ENCODE measurements at regions not wholly inside any gene's neighbourhood (a gene's known extent, or its start where the extent isn't known, plus 50 kb on each side); places are given as distances from the start of the nearest gene placed in this dataset.

DNA sequence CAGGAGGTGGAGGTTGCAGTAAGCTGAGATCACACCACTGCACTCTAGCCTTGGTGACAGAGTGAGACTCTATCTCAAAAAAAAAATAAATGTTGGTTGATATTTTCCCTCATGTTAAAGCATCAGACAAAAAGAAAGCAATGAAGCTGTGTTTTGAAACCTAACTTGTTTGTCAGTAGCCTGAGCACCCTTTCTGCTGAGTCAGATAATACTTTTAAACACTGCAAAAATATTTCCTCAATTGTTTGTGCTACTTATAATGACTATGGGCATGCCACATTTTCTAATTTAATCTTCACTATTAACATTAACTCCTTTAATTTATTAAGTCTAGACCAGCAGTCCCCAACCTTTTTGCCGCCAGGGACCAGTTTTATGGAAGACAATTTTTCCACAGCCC lies 236.3 kb upstream of the AGAP1 start:
- TF ChIP-seq, protein P1, sequence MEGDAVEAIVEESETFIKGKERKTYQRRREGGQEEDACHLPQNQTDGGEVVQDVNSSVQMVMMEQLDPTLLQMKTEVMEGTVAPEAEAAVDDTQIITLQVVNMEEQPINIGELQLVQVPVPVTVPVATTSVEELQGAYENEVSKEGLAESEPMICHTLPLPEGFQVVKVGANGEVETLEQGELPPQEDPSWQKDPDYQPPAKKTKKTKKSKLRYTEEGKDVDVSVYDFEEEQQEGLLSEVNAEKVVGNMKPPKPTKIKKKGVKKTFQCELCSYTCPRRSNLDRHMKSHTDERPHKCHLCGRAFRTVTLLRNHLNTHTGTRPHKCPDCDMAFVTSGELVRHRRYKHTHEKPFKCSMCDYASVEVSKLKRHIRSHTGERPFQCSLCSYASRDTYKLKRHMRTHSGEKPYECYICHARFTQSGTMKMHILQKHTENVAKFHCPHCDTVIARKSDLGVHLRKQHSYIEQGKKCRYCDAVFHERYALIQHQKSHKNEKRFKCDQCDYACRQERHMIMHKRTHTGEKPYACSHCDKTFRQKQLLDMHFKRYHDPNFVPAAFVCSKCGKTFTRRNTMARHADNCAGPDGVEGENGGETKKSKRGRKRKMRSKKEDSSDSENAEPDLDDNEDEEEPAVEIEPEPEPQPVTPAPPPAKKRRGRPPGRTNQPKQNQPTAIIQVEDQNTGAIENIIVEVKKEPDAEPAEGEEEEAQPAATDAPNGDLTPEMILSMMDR (IDR thresholded peaks at IDR 0.05; ENCODE audit: low read length) = no peak
- no peak for TF ChIP-seq EZH2 (optimal IDR thresholded peaks at IDR 0.05; ENCODE audit: low read depth, low read length)

Measured in MM.1S (cell line).